Neural cell (in vitro differentiated cells): ENCODE measurements at regions not wholly inside any gene's neighbourhood (a gene's known extent, or its start where the extent isn't known, plus 50 kb on each side); places are given as distances from the start of the nearest gene placed in this dataset.

Source experiments
- H2AFZ ChIP-seq: fragments of 200-600, 300-800 bp; sonication (generic), shearing (Covaris generic); 2 replicates; pipeline ENCODE4 v1.6.0; 2014; ENCODE audit warnings: low read depth, mild to moderate bottlenecking, antibody characterized with exemption, low read length, moderate library complexity
- H3F3A ChIP-seq: fragments of 200-600 bp; shearing (Covaris generic); 2 replicates; pipeline ENCODE4 v1.6.1; 2016; ENCODE audit warnings: mild to moderate bottlenecking, moderate library complexity, mixed read lengths, antibody characterized with exemption, low read length; ENCODE audit not compliant: insufficient read depth, poor library complexity, severe bottlenecking
- H3K27ac ChIP-seq: fragments of 200-600, 300-800 bp; sonication (generic), shearing (Covaris generic); 2 replicates; pipeline ENCODE4 v1.5.1; 2014; ENCODE audit warnings: mild to moderate bottlenecking, low read length, moderate library complexity
- H3K27me3 ChIP-seq: fragments of 300-800, 200-600 bp; sonication (generic), shearing (Covaris generic); 2 replicates; pipeline ENCODE4 v1.6.0; 2014; ENCODE audit warnings: mild to moderate bottlenecking, low read depth, low read length, moderate library complexity; ENCODE audit not compliant: insufficient read depth
- H3K36me3 ChIP-seq: fragments of 300-800, 200-600 bp; sonication (generic), shearing (Covaris generic); 2 replicates; pipeline ENCODE4 v1.5.1; 2014; ENCODE audit warnings: mild to moderate bottlenecking, antibody characterized with exemption, low read length, moderate library complexity; ENCODE audit not compliant: insufficient read depth
- H3K4me2 ChIP-seq: fragments of 300-800, 200-600 bp; sonication (generic), shearing (Covaris generic); 2 replicates; pipeline ENCODE4 v1.6.0; 2014; ENCODE audit warnings: mild to moderate bottlenecking, low read length
- H3K4me3 ChIP-seq: fragments of 300-800, 200-600 bp; sonication (generic), shearing (Covaris generic); 2 replicates; pipeline ENCODE4 v1.5.1; 2014; ENCODE audit warnings: mild to moderate bottlenecking, low read length, moderate library complexity
- H3K79me2 ChIP-seq: fragments of 200-600 bp; shearing (Covaris generic); replicated peaks from 2 replicates; pipeline ENCODE4 v1.6.0; 2014; ENCODE audit warnings: mild to moderate bottlenecking, low read length, moderate library complexity; ENCODE audit not compliant: insufficient read depth
- H3K9ac ChIP-seq: fragments of 300-800, 200-600 bp; sonication (generic), shearing (Covaris generic); 2 replicates; pipeline ENCODE4 v1.6.1; 2016; ENCODE audit warnings: mild to moderate bottlenecking, low read length, mixed read lengths
- H3K9me2 ChIP-seq: fragments of 200-600 bp; shearing (Covaris generic); 2 replicates; pipeline ENCODE4 v1.6.1; 2016; ENCODE audit warnings: mild to moderate bottlenecking, low read length, mixed read lengths; ENCODE audit not compliant: insufficient read depth
- H3K9me3 ChIP-seq: fragments of 200-600, 300-800 bp; sonication (generic), shearing (Covaris generic); 2 replicates; pipeline ENCODE4 v1.6.1; 2016; ENCODE audit warnings: mild to moderate bottlenecking, mixed run types, low read length, moderate library complexity, mixed read lengths
- H4K20me1 ChIP-seq: fragments of 200-600 bp; shearing (Covaris generic); 2 replicates; pipeline ENCODE4 v1.6.1; 2016; ENCODE audit warnings: mild to moderate bottlenecking, mixed run types; ENCODE audit not compliant: insufficient read depth
- EP300 ChIP-seq: fragments of 450-650 bp; conservative IDR thresholded peaks from 2 replicates; pipeline ENCODE4 v1.6.1; 2014; ENCODE audit warnings: antibody characterized with exemption, mild to moderate bottlenecking, moderate library complexity; ENCODE audit not compliant: poor library complexity, severe bottlenecking
- EZH2 ChIP-seq: fragments of 200-600, 300-800 bp; shearing (Covaris generic), sonication (generic); IDR thresholded peaks from 2 replicates; pipeline ENCODE4 v1.6.1; 2014; ENCODE audit warnings: antibody characterized with exemption, low read length, borderline replicate concordance, mild to moderate bottlenecking; ENCODE audit not compliant: insufficient read depth, poor library complexity, severe bottlenecking
- MXI1 ChIP-seq: fragments of 450-650 bp; conservative IDR thresholded peaks from 2 replicates; pipeline ENCODE4 v1.6.1; 2014; ENCODE audit warnings: antibody characterized with exemption, mild to moderate bottlenecking; ENCODE audit not compliant: poor library complexity, severe bottlenecking
- POLR2AphosphoS5 ChIP-seq: IDR thresholded peaks from 2 replicates; pipeline ENCODE4 v1.6.1; 2012
- RAD21 ChIP-seq: fragments of 450-650 bp; conservative IDR thresholded peaks from 2 replicates; pipeline ENCODE4 v1.6.1; 2014; ENCODE audit warnings: antibody characterized with exemption, mild to moderate bottlenecking, moderate library complexity
- REST ChIP-seq: IDR thresholded peaks from 2 replicates; pipeline ENCODE4 v1.6.1; 2012; ENCODE audit warnings: borderline replicate concordance
- SMC3 ChIP-seq: fragments of 450-650 bp; conservative IDR thresholded peaks from 2 replicates; pipeline ENCODE4 v1.6.1; 2014; ENCODE audit warnings: antibody characterized with exemption, mild to moderate bottlenecking, moderate library complexity; ENCODE audit not compliant: poor library complexity
- TAF1 ChIP-seq: IDR thresholded peaks from 2 replicates; pipeline ENCODE4 v1.6.1; 2012; ENCODE audit warnings: low read depth
- TF ChIP-seq, protein P1 (sequence below): fragments of 450-650 bp; IDR thresholded peaks from 2 replicates; pipeline ENCODE4 v1.5.1; 2014; ENCODE audit warnings: antibody characterized with exemption, mild to moderate bottlenecking, moderate library complexity; ENCODE audit not compliant: poor library complexity, severe bottlenecking

DNA sequence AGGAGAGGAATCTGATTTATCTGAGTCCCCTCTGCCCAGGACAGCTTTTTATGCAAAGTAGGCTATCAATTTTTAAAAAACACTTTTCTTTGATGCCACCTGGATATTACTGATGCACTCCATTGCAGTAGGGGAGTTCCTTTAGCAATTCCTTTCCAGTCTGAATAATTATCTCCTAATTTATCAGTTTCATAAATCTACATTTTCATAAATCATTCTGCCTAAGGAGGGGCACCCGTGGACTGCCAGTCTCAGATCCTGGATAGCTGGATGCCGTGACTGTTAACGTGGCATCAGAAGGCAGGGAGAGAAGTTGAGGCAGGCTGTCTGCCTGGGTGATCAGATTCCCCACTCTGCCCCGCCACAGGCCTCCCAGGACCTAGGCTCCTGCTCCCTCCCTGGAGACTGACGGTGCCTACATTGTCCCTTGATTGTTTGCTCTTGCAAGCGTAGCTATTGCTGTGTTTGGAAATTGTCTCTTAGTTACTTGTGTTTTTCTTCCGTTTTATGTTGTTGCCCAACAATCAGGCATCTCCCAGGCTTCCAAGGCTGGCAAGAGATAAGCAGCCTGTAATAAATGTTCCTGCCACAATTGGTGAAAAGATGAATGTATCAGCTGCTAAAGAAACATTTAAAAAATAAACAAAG is 75.2 kb downstream of the KATNIP start:
- Histone ChIP-seq H3K9me3 (no peaks in the 10 kb centered on the region), H3K27me3 (no peaks in the 10 kb centered on the region), H3K4me2 (no peak overlapping the region), H3F3A (no peaks in the 10 kb centered on the region), H3K9me2 (no peaks in the 10 kb centered on the region), H2AFZ (no peak overlapping the region), H3K36me3 (no peaks in the 10 kb centered on the region), H3K27ac (no peak overlapping the region), H3K79me2 (no peaks in the 10 kb centered on the region), H4K20me1 (no peaks in the 10 kb centered on the region), H3K4me3 (no peak overlapping the region), H3K9ac (no peak overlapping the region)
- no peak for TF ChIP-seq POLR2AphosphoS5
- no peak for TF ChIP-seq SMC3
- TF ChIP-seq MXI1, result no peak
- TF ChIP-seq EP300, result no peak
- TF ChIP-seq REST, result no peak
- no peak for TF ChIP-seq TAF1
- TF ChIP-seq EZH2, result no peak
- TF ChIP-seq RAD21, result no peak
- TF ChIP-seq, protein P1, sequence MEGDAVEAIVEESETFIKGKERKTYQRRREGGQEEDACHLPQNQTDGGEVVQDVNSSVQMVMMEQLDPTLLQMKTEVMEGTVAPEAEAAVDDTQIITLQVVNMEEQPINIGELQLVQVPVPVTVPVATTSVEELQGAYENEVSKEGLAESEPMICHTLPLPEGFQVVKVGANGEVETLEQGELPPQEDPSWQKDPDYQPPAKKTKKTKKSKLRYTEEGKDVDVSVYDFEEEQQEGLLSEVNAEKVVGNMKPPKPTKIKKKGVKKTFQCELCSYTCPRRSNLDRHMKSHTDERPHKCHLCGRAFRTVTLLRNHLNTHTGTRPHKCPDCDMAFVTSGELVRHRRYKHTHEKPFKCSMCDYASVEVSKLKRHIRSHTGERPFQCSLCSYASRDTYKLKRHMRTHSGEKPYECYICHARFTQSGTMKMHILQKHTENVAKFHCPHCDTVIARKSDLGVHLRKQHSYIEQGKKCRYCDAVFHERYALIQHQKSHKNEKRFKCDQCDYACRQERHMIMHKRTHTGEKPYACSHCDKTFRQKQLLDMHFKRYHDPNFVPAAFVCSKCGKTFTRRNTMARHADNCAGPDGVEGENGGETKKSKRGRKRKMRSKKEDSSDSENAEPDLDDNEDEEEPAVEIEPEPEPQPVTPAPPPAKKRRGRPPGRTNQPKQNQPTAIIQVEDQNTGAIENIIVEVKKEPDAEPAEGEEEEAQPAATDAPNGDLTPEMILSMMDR, result no peak

GRCh38 chr16:27627136-27627535 is 77.2 kb downstream of the KATNIP start:
- H2AFZ ChIP-seq, result no peak overlapping the region
- H3K9ac ChIP-seq, result no peak overlapping the region
- no peak overlapping the region for H3K27ac ChIP-seq
- no peaks in the 10 kb centered on the region for H3K9me3 ChIP-seq
- H3K36me3 ChIP-seq, result no peaks in the 10 kb centered on the region
- H4K20me1 ChIP-seq, result no peaks in the 10 kb centered on the region
- H3K9me2 ChIP-seq, result no peaks in the 10 kb centered on the region
- TF ChIP-seq, protein P1, result no peak
- TF ChIP-seq POLR2AphosphoS5, result no peak
- TF ChIP-seq REST, result no peak
- no peak for TF ChIP-seq MXI1
- no peak for TF ChIP-seq RAD21
- no peak for TF ChIP-seq SMC3
- no peak for TF ChIP-seq EP300
- TF ChIP-seq EZH2, result no peak
- no peak for TF ChIP-seq TAF1
- H3K4me2 ChIP-seq, result no peak overlapping the region
- no peaks in the 10 kb centered on the region for H3K79me2 ChIP-seq
- H3K27me3 ChIP-seq, result no peaks in the 10 kb centered on the region
- H3F3A ChIP-seq, result no peaks in the 10 kb centered on the region
- H3K4me3 ChIP-seq, result no peak overlapping the region
